ENCODE measurements at regions not wholly inside any gene's neighbourhood (a gene's known extent, or its start where the extent isn't known, plus 50 kb on each side); places are given as distances from the start of the nearest gene placed in this dataset.

- Histone ChIP-seq H3K79me2 (ENCODE audit: control insufficient read depth, low read length) (no peaks in the 10 kb centered on the region), H3K27me3 (ENCODE audit: control insufficient read depth, low read length) (no peaks in the 10 kb centered on the region), H3K9me2 (replicated peaks; ENCODE audit: control insufficient read depth, low read length) (no peaks in the 10 kb centered on the region), H3K27ac (ENCODE audit: low read depth, low read length) (no peak overlapping the region), H3K4me1 (ENCODE audit: control insufficient read depth, low read length) (no peaks in the 10 kb centered on the region), H3K9me3 (ENCODE audit: control insufficient read depth, insufficient read depth, low read length) (no peaks in the 10 kb centered on the region), H3K36me3 (ENCODE audit: control insufficient read depth, low read length) (no peaks in the 10 kb centered on the region), H3F3A (ENCODE audit: control insufficient read depth, insufficient read depth) (no peaks in the 10 kb centered on the region), H4K20me1 (ENCODE audit: control insufficient read depth, insufficient read depth, low read depth, low read length) (no peaks in the 10 kb centered on the region), H3K4me2 (ENCODE audit: low read length) (no peak overlapping the region), H3K4me3 (ENCODE audit: low read length) (no peak overlapping the region)
- no peak for TF ChIP-seq CTCF (IDR thresholded peaks at IDR 0.05; ENCODE audit: low read depth, low read length, poor library complexity, severe bottlenecking)
- TF ChIP-seq EZH2phosphoT487 (IDR thresholded peaks at IDR 0.05; ENCODE audit: borderline replicate concordance, low read length) = no peak
These were observed 288.8 kb upstream of the SOX11 start for GRCh38 chr2:5403392-5403791.

GRCh38 chr2:5409898-5410381, 282.2 kb upstream of the SOX11 start:
- Histone ChIP-seq H3K79me2 (ENCODE audit: control insufficient read depth, low read length) (no peaks in the 10 kb centered on the region), H3K4me2 (ENCODE audit: low read length) (no peak overlapping the region), H3K36me3 (ENCODE audit: control insufficient read depth, low read length) (no peaks in the 10 kb centered on the region)

GRCh38 chr2:5410991-5411700, 281.0 kb upstream of the SOX11 start:
- Histone ChIP-seq H3K27ac (ENCODE audit: low read depth, low read length) (no peak overlapping the region), H3K9me2 (replicated peaks; ENCODE audit: control insufficient read depth, low read length) (no peaks in the 10 kb centered on the region), H3K4me1 (ENCODE audit: control insufficient read depth, low read length) (no peaks in the 10 kb centered on the region), H3K9me3 (ENCODE audit: control insufficient read depth, insufficient read depth, low read length) (no peaks in the 10 kb centered on the region), H3K79me2 (ENCODE audit: control insufficient read depth, low read length) (no peaks in the 10 kb centered on the region), H3F3A (ENCODE audit: control insufficient read depth, insufficient read depth) (no peaks in the 10 kb centered on the region), H3K4me2 (ENCODE audit: low read length) (no peak overlapping the region), H3K4me3 (ENCODE audit: low read length) (no peak overlapping the region), H3K27me3 (ENCODE audit: control insufficient read depth, low read length) (no peaks in the 10 kb centered on the region), H3K36me3 (ENCODE audit: control insufficient read depth, low read length) (no peaks in the 10 kb centered on the region), H4K20me1 (ENCODE audit: control insufficient read depth, insufficient read depth, low read depth, low read length) (no peaks in the 10 kb centered on the region)
- no peak for TF ChIP-seq EZH2phosphoT487 (IDR thresholded peaks at IDR 0.05; ENCODE audit: borderline replicate concordance, low read length)
- TF ChIP-seq CTCF (IDR thresholded peaks at IDR 0.05; ENCODE audit: low read depth, low read length, poor library complexity, severe bottlenecking) = no peak

More at GRCh38 chr2:5409898-5410381, 282.2 kb upstream of the SOX11 start:
- H3K27me3 ChIP-seq (ENCODE audit: control insufficient read depth, low read length) = no peaks in the 10 kb centered on the region
- no peak overlapping the region for H3K4me3 ChIP-seq (ENCODE audit: low read length)
- H3F3A ChIP-seq (ENCODE audit: control insufficient read depth, insufficient read depth) = no peaks in the 10 kb centered on the region
- no peaks in the 10 kb centered on the region for H4K20me1 ChIP-seq (ENCODE audit: control insufficient read depth, insufficient read depth, low read depth, low read length)
- H3K9me2 ChIP-seq (replicated peaks; ENCODE audit: control insufficient read depth, low read length) = no peaks in the 10 kb centered on the region
- no peaks in the 10 kb centered on the region for H3K4me1 ChIP-seq (ENCODE audit: control insufficient read depth, low read length)
- H3K27ac ChIP-seq (ENCODE audit: low read depth, low read length) = no peak overlapping the region
- H3K9me3 ChIP-seq (ENCODE audit: control insufficient read depth, insufficient read depth, low read length) = no peaks in the 10 kb centered on the region
- TF ChIP-seq EZH2phosphoT487 (IDR thresholded peaks at IDR 0.05; ENCODE audit: borderline replicate concordance, low read length) (no peak), CTCF (IDR thresholded peaks at IDR 0.05; ENCODE audit: low read depth, low read length, poor library complexity, severe bottlenecking) (no peak)
